ENCODE measurements at regions not wholly inside any gene's neighbourhood (a gene's known extent, or its start where the extent isn't known, plus 50 kb on each side); places are given as distances from the start of the nearest gene placed in this dataset.

GRCh38 chr2:196315388-196316049 lies 144.1 kb upstream of the STK17B start:
- peak; percentile 58 for DNase-seq (ENCODE audit: low read depth, low spot score)

- DNase-seq (ENCODE audit: low read depth, low spot score) = peak; percentile 27
These were observed 144.7 kb upstream of the STK17B start for GRCh38 chr2:196316050-196316430.

DNA sequence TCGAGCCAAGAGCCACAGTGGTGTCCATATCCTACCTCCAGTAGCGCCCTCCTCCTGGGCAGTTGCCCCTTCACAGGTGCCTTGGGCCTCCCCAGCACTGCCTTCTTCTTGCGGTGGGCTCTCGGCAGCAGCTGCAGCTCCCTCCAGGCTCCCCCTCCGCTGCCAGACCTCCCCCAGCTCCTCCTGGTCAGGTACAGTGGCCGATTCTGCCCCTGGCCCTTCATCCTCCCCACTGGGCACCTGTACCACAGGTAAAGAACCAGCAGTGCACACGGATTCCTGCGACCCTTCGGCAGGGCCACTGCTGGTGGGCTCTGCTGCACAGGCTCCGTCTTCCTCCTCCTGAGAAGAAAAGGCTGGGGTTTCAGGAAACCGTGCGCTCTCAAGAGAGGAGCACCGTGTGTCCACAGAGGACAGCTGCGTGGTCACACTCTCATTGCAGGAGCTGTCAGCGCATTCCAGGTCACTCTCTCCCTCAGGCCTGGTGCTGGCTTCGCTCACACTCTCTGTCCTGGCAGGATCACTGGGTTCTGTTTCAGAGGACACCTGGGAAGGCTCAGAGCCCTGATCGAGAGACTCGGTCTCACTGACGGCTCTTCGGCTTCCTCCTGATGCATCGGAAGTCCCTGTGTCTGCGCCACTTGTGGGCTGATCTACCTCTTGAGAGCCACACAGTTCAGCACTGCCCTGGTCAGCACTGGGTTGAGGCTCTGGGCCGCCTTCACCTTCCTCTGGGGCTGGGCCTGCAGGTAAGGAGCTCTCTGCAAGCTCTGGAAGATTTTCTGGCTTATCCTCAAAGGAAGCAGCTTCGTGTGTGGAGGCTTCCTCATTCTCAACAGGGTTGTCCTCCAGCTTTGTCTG lies 147.4 kb upstream of the STK17B start:
- DNase-seq (ENCODE audit: low read depth, low spot score) = no peak

DNA sequence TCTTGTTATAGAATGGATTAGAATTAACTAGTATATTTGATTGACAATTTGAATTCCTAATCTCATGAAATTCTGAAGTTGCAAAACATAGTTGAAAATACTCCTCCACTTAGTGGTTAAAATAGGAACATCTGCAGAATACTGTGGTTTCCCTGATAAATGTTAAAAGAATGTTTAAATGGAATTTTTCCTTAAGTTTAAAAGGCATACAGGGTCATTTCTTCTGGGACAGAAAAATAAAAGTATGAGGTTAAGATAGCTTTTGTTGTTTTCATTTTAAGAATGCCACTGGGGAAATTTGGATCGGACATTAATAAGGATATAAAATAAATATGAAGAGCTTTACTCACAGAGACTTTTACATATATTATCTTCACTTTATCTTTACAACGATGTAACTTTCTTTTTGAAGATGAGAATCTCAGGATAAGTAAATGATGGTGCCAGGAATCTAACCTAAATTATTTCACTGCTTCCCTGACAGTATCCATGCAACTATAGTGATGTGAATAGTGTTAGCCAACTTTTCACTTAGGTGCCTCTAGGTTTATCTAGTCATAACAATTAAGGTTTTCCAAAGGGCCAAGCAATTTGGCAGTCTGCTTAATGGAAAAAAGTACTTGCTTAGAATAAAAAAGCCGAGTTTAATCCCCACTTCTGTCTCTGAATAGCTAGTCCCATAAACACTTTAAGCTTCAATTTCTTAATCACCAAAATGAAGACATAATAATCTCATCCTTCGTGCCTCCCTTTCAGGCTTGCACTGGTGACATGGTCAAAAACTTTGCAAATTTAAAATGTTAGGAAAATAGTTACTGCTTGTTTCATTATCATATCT lies 151.8 kb upstream of the STK17B start:
- DNase-seq (ENCODE audit: low read depth, low spot score) = peak; percentile 35

DNA sequence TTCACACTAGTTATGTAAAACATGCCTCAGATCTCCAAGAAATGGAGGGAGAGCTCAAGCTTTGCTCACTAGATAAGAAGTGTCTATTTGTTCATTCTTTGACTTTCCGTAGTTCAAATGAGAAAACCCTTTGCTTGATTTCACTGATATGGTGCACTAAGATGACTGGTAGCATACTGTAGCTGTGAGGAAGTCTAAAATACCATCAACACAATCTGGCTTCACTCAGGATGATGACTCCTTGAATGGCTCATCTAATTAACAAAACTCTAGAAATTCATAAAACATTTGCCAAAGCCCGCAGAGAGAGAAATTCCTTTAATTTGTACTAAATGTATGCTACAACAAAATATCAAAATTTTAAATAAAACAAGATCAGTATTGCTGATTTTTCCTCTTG lies 152.8 kb upstream of the STK17B start:
- DNase-seq (ENCODE audit: low read depth, low spot score) = no peak

- DNase-seq (ENCODE audit: low read depth, low spot score) = no peak
These were observed 156.8 kb upstream of the STK17B start for GRCh38 chr2:196328088-196328680.

DNA sequence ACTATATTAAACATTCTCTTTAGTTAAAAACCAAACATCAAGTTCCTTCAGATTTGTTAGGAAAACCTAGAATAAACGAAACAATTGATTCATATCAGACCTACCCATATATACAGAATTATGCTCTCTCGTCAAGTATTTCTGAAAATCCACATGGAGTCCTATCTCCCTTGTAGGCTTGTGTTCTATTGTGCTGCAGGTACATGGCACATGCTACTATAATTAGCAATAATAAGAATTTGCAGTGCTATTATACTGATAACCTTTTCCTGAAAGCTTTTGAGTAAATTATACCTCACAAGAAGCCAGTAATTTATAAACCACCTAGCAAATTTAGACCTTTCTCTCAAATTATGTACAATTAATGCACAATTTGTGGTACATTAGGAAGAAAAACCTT lies 158.6 kb upstream of the STK17B start:
- no peak for DNase-seq (ENCODE audit: low read depth, low spot score)

GRCh38 chr2:196330645-196331044 lies 159.3 kb upstream of the STK17B start:
- DNase-seq (ENCODE audit: low read depth, low spot score) = no peak

GRCh38 chr2:196331143-196331542 lies 159.8 kb upstream of the STK17B start:
- DNase-seq (ENCODE audit: low read depth, low spot score) = peak; percentile 75

GRCh38 chr2:196331851-196332250 lies 160.5 kb upstream of the STK17B start:
- no peak for DNase-seq (ENCODE audit: low read depth, low spot score)

DNA sequence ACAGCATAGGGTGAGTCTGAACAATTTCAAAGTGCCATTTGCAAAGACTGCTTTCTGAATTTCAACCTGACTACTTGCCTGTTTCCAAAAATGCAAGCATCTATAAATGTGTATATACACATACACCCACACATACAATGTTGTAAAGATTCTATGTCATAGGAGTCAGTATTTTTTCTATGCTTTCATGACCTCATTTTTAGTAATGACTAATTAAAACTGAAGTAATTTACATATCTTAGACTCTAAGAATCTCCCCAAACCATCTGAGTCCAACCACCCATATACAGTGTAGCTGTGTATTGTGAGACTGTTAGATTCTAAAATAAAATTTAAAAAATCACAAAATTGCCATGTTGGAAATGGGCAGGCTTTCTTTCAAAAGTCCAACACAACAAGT lies 162.0 kb upstream of the STK17B start:
- no peak for DNase-seq (ENCODE audit: low read depth, low spot score)

DNA sequence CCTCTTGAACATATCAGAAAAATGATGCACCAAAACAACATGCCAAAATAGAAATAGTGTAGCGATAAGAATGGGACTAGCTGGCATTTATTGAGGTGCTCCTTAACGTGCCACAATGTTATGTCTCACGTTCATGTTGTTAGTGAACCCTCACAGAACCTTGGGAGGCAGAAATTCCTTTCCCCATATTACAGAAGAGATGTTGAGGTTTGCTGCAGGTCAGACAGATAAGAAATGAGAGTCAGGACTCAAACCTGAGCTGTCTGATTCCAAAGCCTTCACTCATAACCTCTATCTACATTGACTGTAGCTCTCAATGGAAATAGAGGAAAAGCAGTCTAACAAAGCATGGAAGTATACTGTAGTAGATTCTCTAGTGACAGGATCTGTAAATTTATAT lies 163.3 kb upstream of the STK17B start:
- DNase-seq (ENCODE audit: low read depth, low spot score) = peak; percentile 45

- DNase-seq (ENCODE audit: low read depth, low spot score) = peak; percentile 70
These were observed 163.8 kb upstream of the STK17B start for GRCh38 chr2:196335221-196335634.

GRCh38 chr2:196336207-196336606 lies 164.8 kb upstream of the STK17B start:
- peak; percentile 11 for DNase-seq (ENCODE audit: low read depth, low spot score)

- no peak for DNase-seq (ENCODE audit: low read depth, low spot score)
These were observed 165.3 kb upstream of the STK17B start for GRCh38 chr2:196336715-196337114.

- DNase-seq (ENCODE audit: low read depth, low spot score) = peak; percentile 58
These were observed 166.0 kb upstream of the STK17B start for GRCh38 chr2:196337208-196337953.

DNA sequence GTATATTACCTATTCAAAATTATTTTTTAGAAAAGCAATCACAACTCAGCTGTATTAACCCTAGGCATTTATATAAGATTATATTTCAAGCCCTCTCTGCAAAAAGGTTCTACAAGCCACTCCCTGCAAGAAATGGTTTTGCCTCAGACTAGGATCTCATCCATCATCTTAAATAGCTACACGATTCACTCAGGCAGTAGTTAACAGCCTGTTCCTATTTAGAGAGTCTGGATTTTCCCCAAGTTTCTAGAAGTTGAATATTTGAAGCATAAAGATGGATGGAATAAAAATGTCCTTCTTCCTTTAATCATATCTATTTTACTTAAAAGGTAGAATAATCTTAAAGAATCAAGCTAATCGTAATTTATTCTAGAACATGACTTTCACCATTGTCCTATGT lies 167.1 kb upstream of the STK17B start:
- DNase-seq (ENCODE audit: low read depth, low spot score) = no peak

- no peak for DNase-seq (ENCODE audit: low read depth, low spot score)
These were observed 170.0 kb upstream of the STK17B start for GRCh38 chr2:196341277-196341841.

DNA sequence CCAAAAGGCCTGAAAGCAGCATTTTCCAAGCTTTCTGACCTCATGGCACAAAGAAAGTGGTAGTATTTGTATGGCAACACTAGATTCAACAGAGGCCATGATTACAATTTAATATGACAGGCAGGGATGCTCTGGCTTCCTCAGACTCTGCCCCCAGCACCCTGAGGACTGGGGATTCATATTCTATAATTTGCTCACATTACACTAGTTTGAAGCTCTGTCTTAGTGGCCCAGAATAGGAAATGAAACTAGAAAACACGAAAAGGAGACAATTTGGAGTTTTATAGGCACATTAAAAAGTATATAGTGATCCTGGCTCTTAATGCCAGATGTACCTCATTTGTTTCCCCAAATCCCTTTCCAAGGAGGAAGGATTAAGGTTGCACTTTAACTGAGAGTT lies 173.0 kb upstream of the STK17B start:
- DNase-seq (ENCODE audit: low read depth, low spot score) = no peak

DNA sequence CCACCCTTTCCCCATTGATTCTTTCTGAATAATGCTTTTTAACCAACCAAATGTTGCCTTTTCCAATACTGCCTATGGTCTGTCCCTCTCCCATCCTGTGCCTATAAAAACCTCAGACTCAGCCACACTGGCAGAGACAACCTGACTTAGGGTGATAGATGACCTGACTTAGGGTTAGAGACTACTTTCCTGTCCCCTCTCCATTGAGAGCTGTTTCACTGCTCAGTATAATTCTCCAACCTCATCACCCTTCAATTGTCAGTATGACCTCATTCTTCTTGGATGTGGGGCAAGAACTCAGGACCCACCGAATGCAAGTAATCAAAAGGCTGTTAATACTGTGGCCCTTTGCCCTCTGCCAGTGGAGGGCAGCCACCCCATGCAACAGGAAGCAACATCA lies 182.3 kb upstream of the STK17B start:
- DNase-seq (ENCODE audit: low read depth, low spot score) = no peak

GRCh38 chr2:196354186-196354585 lies 182.8 kb upstream of the STK17B start:
- no peak for DNase-seq (ENCODE audit: low read depth, low spot score)

All from astrocyte of the hippocampus (primary cell).